ENCODE measurements at regions not wholly inside any gene's neighbourhood (a gene's known extent, or its start where the extent isn't known, plus 50 kb on each side); places are given as distances from the start of the nearest gene placed in this dataset.
"Not testable (repeated sequence)": the region's sequence is repeated elsewhere in the genome, so short reads cannot be mapped to it uniquely, and the experiment has no call there.

GRCh38 chr15:98530570-98530969 lies 117.8 kb upstream of the IGF1R start:
- DNase-seq = no peak

GRCh38 chr15:98532063-98532462 lies 116.3 kb upstream of the IGF1R start:
- DNase-seq = no peak

DNA sequence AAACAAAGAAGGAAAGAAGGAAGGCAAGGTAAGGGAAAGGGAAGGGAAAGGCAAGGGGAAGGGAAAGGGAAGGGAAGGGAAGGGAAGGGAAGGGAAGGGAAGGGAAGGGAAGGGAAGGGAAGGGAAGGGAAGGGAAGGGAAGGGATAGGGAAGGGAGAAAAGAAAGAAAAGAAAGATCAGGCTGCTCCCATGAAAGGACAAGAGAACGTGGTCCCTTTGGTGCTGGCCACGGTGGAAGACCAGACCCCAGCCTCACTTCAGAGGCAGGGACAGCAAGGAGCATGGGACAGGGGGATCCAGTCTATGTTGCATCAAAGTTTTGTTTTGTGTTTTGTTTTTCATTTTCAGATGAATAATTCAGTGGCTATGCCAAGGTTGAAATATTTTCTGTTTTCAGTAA lies 111.4 kb upstream of the IGF1R start:
- DNase-seq = no peak

DNA sequence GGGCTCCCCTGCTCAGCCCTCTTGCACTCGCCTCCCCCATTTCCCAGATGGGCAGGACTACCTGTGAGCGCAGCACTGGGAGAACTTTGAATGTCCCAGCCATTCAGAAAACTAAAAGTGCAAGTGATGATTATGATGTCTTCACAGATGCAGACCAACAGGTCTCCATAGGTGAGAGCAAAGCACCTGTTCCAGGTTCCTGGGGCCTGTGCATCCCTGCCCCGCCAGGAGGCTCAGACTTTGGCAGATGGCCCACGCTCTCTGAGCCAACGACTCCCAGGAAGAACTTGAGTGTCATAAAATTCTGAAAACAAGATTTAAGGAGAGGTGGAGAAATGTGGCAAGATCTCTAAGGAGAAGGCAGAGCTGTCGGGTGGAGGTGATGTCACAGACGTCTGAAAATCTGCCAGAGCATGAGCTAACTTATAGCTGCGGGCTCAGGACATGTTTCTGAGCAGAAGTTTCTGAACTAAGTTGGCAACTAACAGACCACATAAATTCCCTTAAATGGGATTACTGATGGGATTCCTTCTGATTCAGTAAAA lies 110.8 kb upstream of the IGF1R start:
- no peak for DNase-seq

DNA sequence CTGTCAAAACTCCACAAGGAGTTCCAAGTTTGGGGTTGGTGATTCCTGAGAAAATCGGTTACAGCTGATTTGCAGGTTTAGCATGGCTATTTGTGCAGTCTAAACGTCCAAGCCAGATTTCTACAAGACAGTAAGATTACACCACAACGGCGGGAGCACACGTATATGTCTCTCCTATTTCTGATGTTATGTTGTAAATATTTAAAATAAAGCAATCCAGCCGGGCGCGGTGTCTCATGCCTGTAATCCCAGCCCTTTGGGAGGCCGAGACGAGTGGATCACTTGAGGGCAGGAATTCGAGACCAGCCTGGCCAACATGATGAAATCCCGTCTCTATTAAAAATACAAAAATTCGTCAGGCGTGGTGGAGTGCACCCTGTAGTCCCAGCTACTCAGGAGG lies 106.8 kb upstream of the IGF1R start:
- no peak for DNase-seq

DNA sequence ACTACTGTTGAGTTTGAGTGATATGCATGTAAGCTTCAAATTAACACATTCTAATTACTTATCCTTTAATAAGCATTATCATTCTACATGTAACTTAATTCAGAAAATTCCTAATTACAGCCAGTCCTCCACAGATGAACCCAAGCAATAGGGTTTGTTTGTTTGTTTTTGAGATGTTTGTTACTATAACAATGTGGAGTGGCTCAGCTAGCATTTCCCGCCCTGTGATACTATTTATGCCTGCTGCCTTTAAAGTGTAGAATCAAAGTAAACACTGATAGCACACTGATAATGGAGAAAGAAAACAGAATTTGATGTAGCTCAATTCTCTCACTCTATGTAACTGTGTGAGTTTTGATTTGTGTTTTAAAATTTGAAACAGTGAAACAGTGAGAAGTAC lies 105.1 kb upstream of the IGF1R start:
- DNase-seq = no peak

- DNase-seq = no peak
Measured at GRCh38 chr15:98546329-98546728, 102.0 kb upstream of the IGF1R start.

- no peak for DNase-seq
Measured at GRCh38 chr15:98547275-98547674, 101.1 kb upstream of the IGF1R start.

- no peak for DNase-seq
Measured at GRCh38 chr15:98547741-98548138, 100.6 kb upstream of the IGF1R start.

DNA sequence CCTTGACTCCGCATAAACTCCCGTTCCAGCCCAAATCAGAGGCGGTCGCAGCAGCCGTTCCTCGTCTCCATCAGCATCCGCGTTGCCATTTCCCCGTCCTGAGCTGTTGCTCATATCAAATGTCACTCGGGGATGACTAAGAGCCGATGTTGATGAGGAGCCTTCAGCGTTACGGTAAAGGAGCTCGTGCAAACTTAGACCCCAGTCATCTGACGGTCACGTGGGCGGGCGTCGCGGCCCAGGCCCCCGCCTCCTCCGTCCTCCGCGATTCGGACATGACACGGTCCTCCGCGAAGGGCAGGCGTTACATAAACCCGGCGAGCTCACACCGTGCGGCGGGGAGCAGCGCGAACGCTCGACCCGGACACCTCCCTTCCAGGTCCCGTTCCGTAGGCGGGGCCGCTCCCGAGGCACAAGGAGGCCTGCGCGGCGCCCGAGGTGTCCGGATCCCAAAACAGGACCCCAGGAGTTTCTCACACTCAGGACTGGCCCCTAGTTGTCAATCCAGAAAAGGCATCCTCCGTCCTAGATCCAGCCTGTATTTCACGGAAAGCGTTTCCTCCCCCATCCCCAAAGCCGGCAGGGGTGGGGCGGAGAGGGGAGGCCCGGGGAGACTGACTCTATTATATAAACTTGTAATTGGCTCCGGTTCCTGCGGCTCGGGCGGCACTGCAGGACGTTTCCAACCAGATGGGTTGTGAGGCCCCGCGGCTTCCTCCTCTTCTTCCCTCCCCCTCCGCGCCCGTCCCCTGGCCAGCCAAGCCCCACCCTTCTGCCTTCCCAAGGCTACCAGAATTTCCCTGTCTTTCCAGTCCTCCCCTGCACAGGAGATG lies 100.0 kb upstream of the IGF1R start:
- DNase-seq = no peak

- DNase-seq = no peak
Measured at GRCh38 chr15:98549003-98549402, 99.3 kb upstream of the IGF1R start.

GRCh38 chr15:98549741-98550140 lies 98.6 kb upstream of the IGF1R start:
- DNase-seq = no peak

GRCh38 chr15:98550363-98550762 lies 98.0 kb upstream of the IGF1R start:
- not testable (repeated sequence) for DNase-seq

DNA sequence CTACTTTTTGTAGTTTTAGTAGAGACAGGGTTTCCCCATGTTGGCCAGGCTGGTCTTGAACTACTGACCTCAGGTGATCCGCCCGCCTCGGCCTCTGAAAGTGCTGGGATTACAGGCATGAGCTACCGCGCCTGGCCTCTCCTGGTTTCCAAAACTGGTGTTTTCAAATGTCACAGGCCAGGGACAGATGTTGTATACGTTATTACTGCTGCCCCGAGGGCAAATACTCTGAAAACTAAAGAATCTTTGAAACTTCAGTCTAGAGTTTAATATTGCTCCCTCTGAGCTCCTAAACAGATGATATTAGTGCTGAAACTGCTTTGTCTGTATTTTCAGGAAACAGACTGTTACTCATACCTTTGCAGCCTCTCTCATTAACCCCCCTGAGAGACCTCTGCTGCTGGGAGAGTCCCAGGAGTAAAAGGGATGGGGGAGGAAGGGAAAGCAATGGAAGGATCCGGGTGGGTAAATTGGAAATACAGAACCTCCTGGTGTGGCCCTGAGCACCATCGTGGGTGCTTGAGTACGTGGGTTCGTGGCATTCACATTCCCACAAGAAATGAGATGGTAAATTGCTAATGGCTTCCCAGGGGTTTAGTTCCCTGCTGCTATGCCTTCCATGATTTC lies 96.3 kb upstream of the IGF1R start:
- DNase-seq = no peak

DNA sequence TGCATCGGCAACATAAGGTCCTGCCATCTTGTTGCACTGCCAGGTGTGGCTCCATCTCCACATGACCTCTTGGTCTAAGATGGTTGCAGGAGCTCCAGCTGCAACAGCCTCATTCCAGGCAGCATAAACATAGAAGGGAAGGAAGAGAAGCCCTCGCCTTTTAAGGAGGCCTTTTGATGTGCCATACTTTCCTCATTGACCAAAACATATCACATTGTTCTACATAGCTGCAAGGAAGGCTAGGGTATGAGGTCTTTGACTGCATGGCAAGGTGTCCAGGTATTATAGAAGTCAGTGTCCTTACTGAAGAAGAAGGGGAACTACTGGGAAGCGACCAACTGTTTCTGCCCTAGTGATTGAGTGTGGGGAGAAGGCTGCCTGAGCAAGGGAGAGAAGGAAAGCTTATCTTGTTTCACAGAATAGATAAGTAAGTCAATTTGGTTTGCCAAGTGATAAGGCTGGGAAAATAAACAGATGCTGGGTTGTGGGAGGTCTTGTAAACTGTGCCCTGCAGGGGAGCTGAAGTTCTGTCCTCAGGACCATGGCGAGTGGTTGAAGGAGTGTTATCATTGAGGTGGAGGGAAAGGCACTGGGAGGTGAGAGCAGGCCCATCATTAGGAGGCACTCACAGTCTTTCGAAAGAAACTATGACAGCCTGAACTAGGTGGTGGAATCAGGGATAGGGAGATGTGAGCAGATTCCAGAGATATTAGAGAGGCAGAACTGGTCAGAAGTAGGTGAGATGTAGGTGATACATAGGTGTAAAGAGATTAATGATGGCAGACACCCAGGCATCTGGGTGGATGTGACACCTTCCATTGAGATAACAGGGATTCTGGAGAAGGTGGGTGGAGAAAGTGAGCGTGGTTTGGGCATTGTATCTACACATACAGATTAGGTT lies 93.8 kb upstream of the IGF1R start:
- DNase-seq = no peak

DNA sequence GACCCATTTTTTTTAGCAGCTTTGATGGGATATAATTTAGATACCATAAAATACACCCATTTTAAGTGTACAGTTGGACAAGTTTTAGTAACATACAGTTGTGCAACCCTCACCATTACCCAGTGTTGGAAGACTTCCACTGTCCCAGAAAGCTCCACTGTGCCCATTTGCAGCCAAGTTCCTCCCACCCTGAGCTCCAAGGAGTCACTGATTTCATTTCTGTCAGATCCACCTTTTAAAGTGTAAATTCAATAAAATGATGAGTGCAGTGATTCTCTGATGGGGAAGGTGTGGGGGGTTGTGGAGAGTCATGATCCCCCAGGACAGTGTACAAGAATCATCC lies 93.2 kb upstream of the IGF1R start:
- no peak for DNase-seq

DNA sequence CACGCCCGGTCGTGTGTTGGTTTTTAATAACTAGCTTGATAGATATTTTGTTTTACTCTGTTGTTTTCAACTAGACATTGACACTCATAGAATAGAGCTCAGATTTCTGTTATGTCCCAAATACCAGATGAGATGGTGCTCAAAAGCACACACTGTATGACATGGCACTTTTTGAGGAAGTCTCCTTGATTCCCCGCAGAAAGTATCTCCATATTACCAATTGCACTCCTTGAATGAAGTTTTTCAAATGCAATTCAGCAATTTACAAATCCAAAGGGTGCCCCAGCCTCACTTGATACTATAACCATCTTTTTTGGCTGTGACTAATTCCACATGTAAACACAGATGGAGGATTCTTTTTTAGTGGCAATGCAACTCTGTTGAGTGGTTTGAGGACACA lies 92.0 kb upstream of the IGF1R start:
- DNase-seq = no peak

DNA sequence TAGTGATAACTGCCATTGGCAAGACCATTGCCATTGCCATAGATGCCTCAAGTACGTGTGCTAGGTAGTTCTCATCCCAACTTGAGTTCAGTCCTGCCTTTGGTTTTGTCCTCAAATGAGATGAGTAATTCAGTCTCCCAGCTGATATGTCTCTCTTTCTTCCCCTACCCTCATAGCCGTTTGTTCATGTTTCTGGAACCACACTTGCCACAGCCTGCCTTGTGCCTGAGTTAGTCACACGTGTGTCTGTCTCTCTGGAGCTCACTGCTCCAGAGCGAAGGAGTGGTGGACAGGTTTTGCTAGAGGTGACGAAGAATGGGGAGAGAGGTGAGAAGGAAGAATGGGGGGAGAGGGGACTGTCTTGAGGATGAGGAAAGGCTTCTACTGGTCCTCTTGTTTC lies 88.0 kb upstream of the IGF1R start:
- no peak for DNase-seq

DNA sequence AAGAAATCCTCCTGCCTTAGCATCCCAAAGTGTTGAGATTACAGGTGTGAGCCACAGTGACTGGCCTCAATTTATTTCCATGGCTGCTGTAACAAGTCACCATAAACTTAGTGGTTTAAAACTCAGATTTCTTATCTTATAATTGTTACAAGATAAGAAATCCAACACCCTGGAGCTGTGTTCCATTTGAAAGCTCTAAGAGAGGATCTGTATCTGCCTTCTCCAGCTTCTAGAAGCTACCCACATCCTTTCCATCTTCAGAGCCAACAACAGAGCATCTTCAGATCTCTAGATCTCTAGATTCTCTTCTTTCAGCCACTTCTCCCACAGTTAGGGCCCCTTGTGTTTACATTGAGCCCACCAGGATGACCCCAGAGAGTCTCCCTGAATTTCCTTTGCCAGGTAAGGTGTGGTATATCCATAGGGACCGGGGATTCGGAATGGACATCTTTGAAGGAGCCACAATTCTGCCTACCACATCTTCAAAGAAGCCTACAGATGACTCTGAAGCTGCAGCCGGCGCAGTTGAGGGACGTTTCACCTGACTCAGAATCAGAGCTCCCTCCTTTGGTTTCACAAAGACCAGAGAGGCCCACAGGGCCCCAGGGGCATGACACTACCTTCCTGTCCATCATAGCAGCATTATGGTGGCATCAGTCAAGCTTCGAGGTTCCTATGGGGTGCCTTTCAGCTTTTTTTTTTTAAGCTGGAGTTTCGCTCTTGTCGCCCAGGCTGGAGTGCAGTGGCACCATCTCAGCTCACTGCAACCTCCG lies 87.0 kb upstream of the IGF1R start:
- DNase-seq = no peak

GRCh38 chr15:98562331-98562937 lies 85.9 kb upstream of the IGF1R start:
- no peak for DNase-seq

GRCh38 chr15:98565566-98565965 lies 82.8 kb upstream of the IGF1R start:
- DNase-seq = no peak

GRCh38 chr15:98567951-98568350 lies 80.4 kb upstream of the IGF1R start:
- no peak for DNase-seq

Data from activated gamma-delta T cell treated with Interleukin-2 at 50 U/mL for 16 hours (primary cell).